GM12874 (cell line): ENCODE measurements at regions not wholly inside any gene's neighbourhood (a gene's known extent, or its start where the extent isn't known, plus 50 kb on each side); places are given as distances from the start of the nearest gene placed in this dataset.

Experiments
- CTCF ChIP-seq: IDR thresholded peaks from 2 replicates; pipeline ENCODE4 v1.5.1; 2011; ENCODE audit warnings: low read depth, mild to moderate bottlenecking, control low read depth, low read length, moderate library complexity; ENCODE audit not compliant: insufficient read depth

GRCh38 chr7:68868978-68869377 is 729.3 kb upstream of the AUTS2 start:
- TF ChIP-seq CTCF = no peak

- TF ChIP-seq CTCF = no peak
Observed at GRCh38 chr7:68873616-68874015, 724.7 kb upstream of the AUTS2 start.

- TF ChIP-seq CTCF = no peak
Observed at GRCh38 chr7:68875857-68876256, 722.4 kb upstream of the AUTS2 start.

- TF ChIP-seq CTCF = no peak
Observed at GRCh38 chr7:68888971-68889385, 709.3 kb upstream of the AUTS2 start.

- no peak for TF ChIP-seq CTCF
Observed at GRCh38 chr7:68892236-68892635, 706.0 kb upstream of the AUTS2 start.

- TF ChIP-seq CTCF = no peak
Observed at GRCh38 chr7:68893411-68893810, 704.9 kb upstream of the AUTS2 start.

- no peak for TF ChIP-seq CTCF
Observed at GRCh38 chr7:68900096-68900495, 698.2 kb upstream of the AUTS2 start.

- no peak for TF ChIP-seq CTCF
Observed at GRCh38 chr7:68904630-68905029, 693.6 kb upstream of the AUTS2 start.
